Heart left ventricle (tissue), 13 donors: ENCODE measurements at regions not wholly inside any gene's neighbourhood (a gene's known extent, or its start where the extent isn't known, plus 50 kb on each side); places are given as distances from the start of the nearest gene placed in this dataset.
"Not testable (repeated sequence)": the region's sequence is repeated elsewhere in the genome, so short reads cannot be mapped to it uniquely, and the experiment has no call there.

ENCODE experiments used
- CTCF ChIP-seq, 12 donors: fragments of 200-600 bp; sonication (generic) in 4 of 12; IDR thresholded peaks; one replicate each; pipeline versions ENCODE4 v1.5.0 to v1.8.0; 2018 to 2022; ENCODE audit warnings: antibody characterized with exemption in 12 of 12, mild to moderate bottlenecking in 5 of 12
- POLR2A ChIP-seq, 2 donors: fragments of 450-650 bp; IDR thresholded peaks; one replicate each; pipeline ENCODE4 v1.6.1; 2017; ENCODE audit warnings: antibody characterized with exemption in 2 of 2, mild to moderate bottlenecking in 2 of 2, moderate library complexity in 2 of 2
- donor health status: ischemic (EF 13 %, LVEDD 7.1; RV severe dilation, severe dysfunction).
- donor health status: DM: no; HTN: yes; CAD: no.
- donor health status: DM: no; HTN: no; CAD: no.
- donor health status: ischemic (EF 25% LVEDD 6.9; RV normal size, moderate dysfunction).
- donor health status: ischemic (EF 25% LVEDD 5.7; RV mildly dilated, moderate dysfunction).
- donor health status: ischemic (EF 35%, LVEDD 5.7; RV mildly dilated, moderate dysfunction).
- donor health status: nonischemic (EF 11% LVEDD 7.7; RV severe dilation, severe dysfunction).
- donor health status: DM: yes; HTN: yes; CAD: no.
- donor health status: PGD.
- donor health status: ischemic (EF 29% LVEDD 5.4; RV normal size, mild dysfunction).
- donor health status: nonischemic (EF 23%, LVEDD 6.1; RV moderate dilation, normal function).

GRCh38 chr9:62830829-62831459 is 1641.1 kb downstream of the SPATA31A7 start:
- not testable (repeated sequence) for TF ChIP-seq CTCF, POLR2A (IDR thresholded peaks at IDR 0.05)
